D721Med (cell line): ENCODE measurements at regions not wholly inside any gene's neighbourhood (a gene's known extent, or its start where the extent isn't known, plus 50 kb on each side); places are given as distances from the start of the nearest gene placed in this dataset.
"Not testable (repeated sequence)": the region's sequence is repeated elsewhere in the genome, so short reads cannot be mapped to it uniquely, and the experiment has no call there.

ENCODE experiments used
- DNase-seq: peaks from one replicate; pipeline ENCODE4 v3.0.0; 2011; ENCODE audit warnings: low spot score; ENCODE audit not compliant: insufficient read length
- FAIRE-seq: peaks from 2 replicates; lab custom pipeline; 2011; peaks lifted over from hg19 to GRCh38; lab: Jason Lieb, UNC
- TF ChIP-seq, protein P1 (sequence below): IDR thresholded peaks from 2 replicates; pipeline ENCODE4 v1.5.1; 2012; ENCODE audit warnings: mild to moderate bottlenecking, control low read depth; ENCODE audit not compliant: insufficient read depth; ENCODE audit errors: missing control alignments

GRCh38 chr2:122341007-122341406 lies 585.6 kb downstream of the TSN start:
- no peak for FAIRE-seq
- TF ChIP-seq, protein P1, sequence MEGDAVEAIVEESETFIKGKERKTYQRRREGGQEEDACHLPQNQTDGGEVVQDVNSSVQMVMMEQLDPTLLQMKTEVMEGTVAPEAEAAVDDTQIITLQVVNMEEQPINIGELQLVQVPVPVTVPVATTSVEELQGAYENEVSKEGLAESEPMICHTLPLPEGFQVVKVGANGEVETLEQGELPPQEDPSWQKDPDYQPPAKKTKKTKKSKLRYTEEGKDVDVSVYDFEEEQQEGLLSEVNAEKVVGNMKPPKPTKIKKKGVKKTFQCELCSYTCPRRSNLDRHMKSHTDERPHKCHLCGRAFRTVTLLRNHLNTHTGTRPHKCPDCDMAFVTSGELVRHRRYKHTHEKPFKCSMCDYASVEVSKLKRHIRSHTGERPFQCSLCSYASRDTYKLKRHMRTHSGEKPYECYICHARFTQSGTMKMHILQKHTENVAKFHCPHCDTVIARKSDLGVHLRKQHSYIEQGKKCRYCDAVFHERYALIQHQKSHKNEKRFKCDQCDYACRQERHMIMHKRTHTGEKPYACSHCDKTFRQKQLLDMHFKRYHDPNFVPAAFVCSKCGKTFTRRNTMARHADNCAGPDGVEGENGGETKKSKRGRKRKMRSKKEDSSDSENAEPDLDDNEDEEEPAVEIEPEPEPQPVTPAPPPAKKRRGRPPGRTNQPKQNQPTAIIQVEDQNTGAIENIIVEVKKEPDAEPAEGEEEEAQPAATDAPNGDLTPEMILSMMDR, result no peak
- no peak for DNase-seq

- not testable (repeated sequence) for FAIRE-seq, DNase-seq
Measured at GRCh38 chr2:122352151-122352550, 596.7 kb downstream of the TSN start.

GRCh38 chr2:122357998-122358397 lies 602.5 kb downstream of the TSN start:
- DNase-seq (no peak), FAIRE-seq (no peak)
- TF ChIP-seq, protein P1, result no peak

DNA sequence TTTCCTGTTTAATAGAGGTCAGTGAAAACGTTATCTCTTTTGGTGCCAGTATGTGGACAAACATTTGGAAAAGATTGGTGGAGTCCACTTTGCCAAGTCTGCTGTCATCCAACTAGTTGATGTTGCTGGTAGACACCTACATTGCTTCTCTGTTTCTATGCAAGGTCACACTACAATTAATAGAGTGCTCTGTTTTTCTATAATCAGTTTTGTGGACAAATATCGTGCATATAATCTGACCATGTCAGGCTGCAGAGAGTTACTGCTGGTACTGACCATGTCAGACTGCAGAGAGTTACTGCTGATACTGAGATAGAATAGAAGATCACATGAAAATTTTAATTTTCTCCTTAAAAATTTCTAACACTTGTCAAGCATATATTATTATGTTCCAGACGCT lies 603.3 kb downstream of the TSN start:
- FAIRE-seq (no peak), DNase-seq (no peak)
- TF ChIP-seq, protein P1, result no peak

GRCh38 chr2:122363885-122364284 lies 608.4 kb downstream of the TSN start:
- TF ChIP-seq, protein P1, result no peak
- DNase-seq, result no peak
- no peak for FAIRE-seq

- TF ChIP-seq, protein P1, result no peak
- DNase-seq (no peak), FAIRE-seq (no peak)
Measured at GRCh38 chr2:122366427-122366826, 611.0 kb downstream of the TSN start.

DNA sequence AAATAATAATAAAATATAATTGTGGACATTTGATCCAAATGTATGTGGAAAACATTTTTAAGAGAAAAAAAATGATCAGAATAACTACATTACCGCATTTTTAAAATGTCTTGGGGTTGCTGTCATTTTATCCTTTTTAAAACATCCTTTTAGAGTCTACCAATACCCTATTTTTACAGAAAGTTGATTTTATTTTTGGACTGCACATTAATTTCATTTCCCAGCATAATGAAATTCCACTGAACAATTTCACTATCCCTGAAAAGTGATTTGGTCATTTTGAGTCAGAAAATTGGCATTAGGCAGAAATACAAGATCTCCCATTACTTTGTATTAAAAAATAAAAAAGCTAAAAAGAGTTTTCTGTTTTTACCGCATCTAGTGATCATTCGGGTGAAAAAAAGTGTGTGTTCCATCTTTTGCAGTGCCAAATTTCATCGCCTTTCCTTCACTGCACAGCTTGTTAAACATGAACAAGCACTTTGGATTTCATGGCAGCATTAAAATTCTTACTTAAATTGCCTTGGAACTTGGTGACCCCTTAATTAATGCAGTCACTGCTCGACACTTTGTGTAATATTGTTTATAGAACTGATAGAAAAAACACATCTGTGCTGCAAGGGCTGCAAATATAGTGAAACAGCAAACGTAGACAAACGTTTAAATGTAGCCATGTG lies 611.7 kb downstream of the TSN start:
- FAIRE-seq (no peak), DNase-seq (no peak)
- TF ChIP-seq, protein P1, result no peak
